SK-N-SH (cell line): ENCODE measurements at regions not wholly inside any gene's neighbourhood (a gene's known extent, or its start where the extent isn't known, plus 50 kb on each side); places are given as distances from the start of the nearest gene placed in this dataset.

Experiments used
- CTCF ChIA-PET: fragments of 300-600, 350-600 bp; formaldehyde crosslinking; extraction: SDS; loops from one replicate; lab custom pipeline; 2021; lab: Yijun Ruan, JAX
- POLR2A ChIA-PET: fragments of 350-600 bp; sonication (Branson Sonifier 250); formaldehyde crosslinking; extraction: SDS; loops from one replicate; lab custom pipeline; 2020; ENCODE audit warnings: antibody characterized with exemption, inconsistent platforms; lab: Yijun Ruan, JAX
- DNase-seq: peaks from one replicate; pipeline ENCODE4 v3.0.0; 2012
- H2AFZ ChIP-seq: fragments of 200-600 bp; sonication (generic); 2 replicates; pipeline ENCODE4 v1.8.1; 2016; ENCODE audit warnings: antibody characterized with exemption, mild to moderate bottlenecking, low read depth
- H3F3A ChIP-seq: fragments of 200-600 bp; sonication (generic); replicated peaks from 2 replicates; pipeline ENCODE3; 2016; ENCODE audit warnings: antibody characterized with exemption, mild to moderate bottlenecking; ENCODE audit not compliant: insufficient read depth
- H3K27ac ChIP-seq, 2 experiments: fragments of 200-500 bp in 1 of 2; fragments of 200-600 bp in 1 of 2; sonication (Bioruptor generic) in 1 of 2; sonication (generic), shearing (Covaris generic) in 1 of 2; 2 replicates each; pipeline versions ENCODE4 v1.5.1 to v1.6.1; 2014 to 2016; ENCODE audit warnings: low read depth in 2 of 2, inconsistent platforms in 1 of 2, low read length in 1 of 2, mild to moderate bottlenecking in 1 of 2, mixed read lengths in 1 of 2
- H3K27me3 ChIP-seq: fragments of 200-600 bp; sonication (generic), shearing (Covaris generic); 2 replicates; pipeline ENCODE4 v1.6.1; 2016; ENCODE audit warnings: mixed run types; ENCODE audit not compliant: insufficient read depth
- H3K36me3 ChIP-seq, 2 experiments: fragments of 200-500 bp in 1 of 2; fragments of 200-600 bp in 1 of 2; sonication (Bioruptor generic) in 1 of 2; sonication (generic) in 1 of 2; replicated peaks in 1 of 2; 2 replicates each; pipeline versions ENCODE3 to v1.5.1; 2014 to 2016; ENCODE audit warnings: low read length in 1 of 2, mild to moderate bottlenecking in 1 of 2; ENCODE audit not compliant: insufficient read depth in 2 of 2, control insufficient read depth in 1 of 2
- H3K4me1 ChIP-seq, 2 experiments: fragments of 200-500 bp in 1 of 2; fragments of 200-600 bp in 1 of 2; sonication (Bioruptor generic) in 1 of 2; sonication (generic), shearing (Covaris generic) in 1 of 2; 2 replicates each; pipeline versions ENCODE4 v1.5.1 to v1.6.1; 2014 to 2016; ENCODE audit warnings: low read depth in 1 of 2, low read length in 1 of 2, mixed run types in 1 of 2; ENCODE audit not compliant: insufficient read depth in 2 of 2, control insufficient read depth in 1 of 2
- H3K4me2 ChIP-seq: fragments of 200-600 bp; sonication (generic), shearing (Covaris generic); 2 replicates; pipeline ENCODE4 v1.6.1; 2017; ENCODE audit warnings: mixed run types
- H3K4me3 ChIP-seq, 2 experiments: fragments of 200-500 bp in 1 of 2; fragments of 200-600 bp in 1 of 2; sonication (Bioruptor generic) in 1 of 2; sonication (generic), shearing (Covaris generic) in 1 of 2; 2 replicates each; pipeline versions ENCODE4 v1.5.1 to v1.8.1; 2014 to 2016; ENCODE audit warnings: low read depth in 2 of 2, inconsistent platforms in 1 of 2, low read length in 1 of 2, mild to moderate bottlenecking in 1 of 2, mixed read lengths in 1 of 2, moderate library complexity in 1 of 2
- H3K79me2 ChIP-seq: fragments of 200-600 bp; sonication (generic); 2 replicates; pipeline ENCODE4 v1.8.1; 2017; ENCODE audit warnings: mild to moderate bottlenecking; ENCODE audit not compliant: insufficient read depth
- H3K9ac ChIP-seq: fragments of 200-600 bp; sonication (generic); 2 replicates; pipeline ENCODE4 v1.6.1; 2017; ENCODE audit warnings: mixed run types
- H3K9me2 ChIP-seq: fragments of 200-600 bp; sonication (generic); 2 replicates; pipeline ENCODE4 v1.6.1; 2017; ENCODE audit warnings: mixed run types
- H3K9me3 ChIP-seq: fragments of 200-600 bp; sonication (generic); 2 replicates; pipeline ENCODE4 v1.6.1; 2017; ENCODE audit warnings: mixed run types, mild to moderate bottlenecking, moderate library complexity
- H4K20me1 ChIP-seq: fragments of 200-600 bp; sonication (generic); 2 replicates; pipeline ENCODE4 v1.6.1; 2017; ENCODE audit warnings: mild to moderate bottlenecking, mixed run types; ENCODE audit not compliant: insufficient read depth
- CHD2 ChIP-seq: fragments of 150-350 bp; IDR thresholded peaks from 2 replicates; pipeline ENCODE4 v1.6.1; 2018; ENCODE audit warnings: low read length; ENCODE audit not compliant: partially characterized antibody
- ELF1 ChIP-seq: IDR thresholded peaks from 2 replicates; pipeline ENCODE4 v1.4.0; 2012
- FOSL2 ChIP-seq: IDR thresholded peaks from 2 replicates; pipeline ENCODE4 v1.4.0; 2012; ENCODE audit warnings: low read depth, mild to moderate bottlenecking, moderate library complexity, borderline replicate concordance
- FOXJ3 ChIP-seq: sonication (generic); formaldehyde crosslinking; IDR thresholded peaks from 2 replicates; pipeline ENCODE4 v1.5.1; 2020; ENCODE audit warnings: mild to moderate bottlenecking, missing genetic modification reagents
- FOXM1 ChIP-seq: IDR thresholded peaks from 2 replicates; pipeline ENCODE4 v1.4.0; 2012; ENCODE audit warnings: low read depth, mild to moderate bottlenecking
- GABPA ChIP-seq: IDR thresholded peaks from 2 replicates; pipeline ENCODE4 v1.4.0; 2012; ENCODE audit warnings: low read depth, mild to moderate bottlenecking
- JUND ChIP-seq: IDR thresholded peaks from 2 replicates; pipeline ENCODE4 v1.4.0; 2012
- MEF2A ChIP-seq: IDR thresholded peaks from 2 replicates; pipeline ENCODE4 v1.4.0; 2012; ENCODE audit warnings: low read depth, borderline replicate concordance
- MXI1 ChIP-seq: IDR thresholded peaks from 2 replicates; pipeline ENCODE4 v1.6.1; 2012; ENCODE audit warnings: mild to moderate bottlenecking, low read depth, low read length, improper control_type of control experiment
- NFIC ChIP-seq: IDR thresholded peaks from 2 replicates; pipeline ENCODE4 v1.4.0; 2012; ENCODE audit warnings: borderline replicate concordance
- RAD21 ChIP-seq: IDR thresholded peaks from 2 replicates; pipeline ENCODE4 v1.6.1; 2012; ENCODE audit warnings: mild to moderate bottlenecking, low read length
- REST ChIP-seq: IDR thresholded peaks from 2 replicates; pipeline ENCODE4 v1.6.1; 2012; ENCODE audit warnings: mild to moderate bottlenecking, low read depth, low read length, moderate library complexity
- SIN3A ChIP-seq: IDR thresholded peaks from 2 replicates; pipeline ENCODE4 v1.6.1; 2012; ENCODE audit warnings: low read depth, mild to moderate bottlenecking, low read length, moderate library complexity, borderline replicate concordance
- SMC3 ChIP-seq: IDR thresholded peaks from 2 replicates; pipeline ENCODE4 v1.6.1; 2012; ENCODE audit warnings: low read depth, low read length, improper control_type of control experiment
- TCF12 ChIP-seq: IDR thresholded peaks from 2 replicates; pipeline ENCODE4 v1.4.0; 2012
- USF1 ChIP-seq: IDR thresholded peaks from 2 replicates; pipeline ENCODE4 v1.4.0; 2012; ENCODE audit warnings: low read depth, borderline replicate concordance
- USF2 ChIP-seq: fragments of 150-350 bp; IDR thresholded peaks from 2 replicates; pipeline ENCODE4 v1.6.1; 2017; ENCODE audit warnings: antibody characterized with exemption, low read length, low read depth, borderline replicate concordance
- WGBS: methylation state at CpG from one replicate; pipeline ENCODE4 v1.1.6; 2017; ENCODE audit warnings: low lambda C conversion rate; 5-methylcytosine and 5-hydroxymethylcytosine counted together

- Histone ChIP-seq H2AFZ (no peak overlapping the region), H3K9me2 (no peaks in the 10 kb centered on the region), H3F3A (no peaks in the 10 kb centered on the region), H3K27me3 (no peaks in the 10 kb centered on the region), H3K4me3 (no peak overlapping the region), H3K4me1 (no peaks in the 10 kb centered on the region; a peak in 1 of 4 replicates), H3K4me2 (no peak overlapping the region), H4K20me1 (no peaks in the 10 kb centered on the region), H3K79me2 (no peaks in the 10 kb centered on the region), H3K27ac (no peak overlapping the region), H3K9ac (no peak overlapping the region), H3K9me3 (no peaks in the 10 kb centered on the region), H3K36me3 (no peaks in the 10 kb centered on the region)
- TF ChIP-seq TCF12 (no peak), RAD21 (0 out of 2 replicates have a peak, but pooled peaks have one; percentile 22), FOXM1 (no peak)
- POLR2A ChIA-PET, result no interaction called here
- CTCF ChIA-PET, result no interaction called here
- DNase-seq, result no peak
- WGBS, result 49% methylated on average over 3 of the region's 5 CpGs
Measured at GRCh38 chr5:5881294-5881693, 458.8 kb downstream of the ICE1 start.

- H4K20me1 ChIP-seq, result no peaks in the 10 kb centered on the region
- H3K27me3 ChIP-seq, result no peaks in the 10 kb centered on the region
- H3K9me2 ChIP-seq, result no peaks in the 10 kb centered on the region
- no peak for DNase-seq
- WGBS, result 51% methylated on average over 9 of the region's 9 CpGs
- no peak overlapping the region for H2AFZ ChIP-seq
- H3F3A ChIP-seq, result no peaks in the 10 kb centered on the region
- H3K4me2 ChIP-seq, result no peak overlapping the region
- no peaks in the 10 kb centered on the region for H3K79me2 ChIP-seq
- no peak for TF ChIP-seq GABPA
- no peak for TF ChIP-seq REST
- no peak for TF ChIP-seq CHD2
- no peak for TF ChIP-seq SIN3A
- H3K4me3 ChIP-seq, result no peak overlapping the region
- H3K9me3 ChIP-seq, result no peaks in the 10 kb centered on the region
- no peak overlapping the region for H3K9ac ChIP-seq
- ChIA-PET CTCF (interaction anchor here (0.6 kb wide), 1 partner anchor 28 kb away, joined by 3 read pairs; no protein-coding TSS in a partner anchor), POLR2A (no interaction called here)
- no peaks in the 10 kb centered on the region; a peak in 1 of 4 replicates for H3K4me1 ChIP-seq
- no peak overlapping the region for H3K27ac ChIP-seq
- H3K36me3 ChIP-seq, result no peaks in the 10 kb centered on the region
Measured at GRCh38 chr5:5880077-5880763, 457.7 kb downstream of the ICE1 start.

- no peaks in the 10 kb centered on the region for H3K9me2 ChIP-seq
- H3K27ac ChIP-seq, result no peak overlapping the region; a peak in 1 of 4 replicates
- CTCF ChIA-PET, result no interaction called here
- H3K9ac ChIP-seq, result no peak overlapping the region
- H3K79me2 ChIP-seq, result no peaks in the 10 kb centered on the region
- no peak for DNase-seq
- H3K27me3 ChIP-seq, result no peaks in the 10 kb centered on the region
- H3K4me2 ChIP-seq, result no peak overlapping the region
- H3K4me3 ChIP-seq, result no peak overlapping the region
- 63% methylated on average over 4 of the region's 4 CpGs for WGBS
- no peak for TF ChIP-seq SIN3A
- no peak for TF ChIP-seq FOSL2
- TF ChIP-seq FOXM1, result no peak
- no peak for TF ChIP-seq USF1
- no peak for TF ChIP-seq SMC3
- TF ChIP-seq GABPA, result no peak
- TF ChIP-seq ELF1, result no peak
- no peak for TF ChIP-seq USF2
- no peak for TF ChIP-seq MXI1
- no peak for TF ChIP-seq NFIC
- no peak for TF ChIP-seq TCF12
- no peak for TF ChIP-seq FOXJ3
- TF ChIP-seq MEF2A, result no peak
- no peak for TF ChIP-seq JUND
- TF ChIP-seq, all 33 proteins: peak for 0
- POLR2A ChIA-PET, result no interaction called here
- Histone ChIP-seq H4K20me1 (no peaks in the 10 kb centered on the region), H3F3A (no peaks in the 10 kb centered on the region), H2AFZ (no peak overlapping the region), H3K36me3 (no peaks in the 10 kb centered on the region), H3K4me1 (no peaks in the 10 kb centered on the region), H3K9me3 (no peaks in the 10 kb centered on the region)
Measured at GRCh38 chr5:5857396-5857795, 434.9 kb downstream of the ICE1 start.
